Activated T-helper 17 cell treated with anti-CD3 and anti-CD28 coated beads, Interleukin-2, amount 50 U/mL, for 72 hours (primary cell): ENCODE measurements at regions not wholly inside any gene's neighbourhood (a gene's known extent, or its start where the extent isn't known, plus 50 kb on each side); places are given as distances from the start of the nearest gene placed in this dataset.

Source experiments
- ATAC-seq: fragments of 150-1000 bp; cut with Tn5 transposase; replicated peaks from 2 replicates; pipeline ENCODE4 v1.10.0; 2021; ENCODE audit warnings: mild to moderate bottlenecking, moderate library complexity
- H3K27ac Mint-ChIP-seq: one replicate; pipeline ENCODE4 v1.8.0; 2022; ENCODE audit warnings: mixed read lengths
- H3K27me3 Mint-ChIP-seq: one replicate; pipeline ENCODE4 v1.8.0; 2022; ENCODE audit warnings: mixed read lengths
- H3K36me3 Mint-ChIP-seq: one replicate; pipeline ENCODE4 v1.8.0; 2022; ENCODE audit warnings: low read depth, mild to moderate bottlenecking, mixed read lengths
- H3K4me1 Mint-ChIP-seq: one replicate; pipeline ENCODE4 v1.8.0; 2022; ENCODE audit warnings: mixed read lengths
- H3K4me3 Mint-ChIP-seq: one replicate; pipeline ENCODE4 v1.8.0; 2022; ENCODE audit warnings: mild to moderate bottlenecking, mixed read lengths
- H3K9me3 Mint-ChIP-seq: one replicate; pipeline ENCODE4 v1.8.0; 2022; ENCODE audit warnings: mixed read lengths

DNA sequence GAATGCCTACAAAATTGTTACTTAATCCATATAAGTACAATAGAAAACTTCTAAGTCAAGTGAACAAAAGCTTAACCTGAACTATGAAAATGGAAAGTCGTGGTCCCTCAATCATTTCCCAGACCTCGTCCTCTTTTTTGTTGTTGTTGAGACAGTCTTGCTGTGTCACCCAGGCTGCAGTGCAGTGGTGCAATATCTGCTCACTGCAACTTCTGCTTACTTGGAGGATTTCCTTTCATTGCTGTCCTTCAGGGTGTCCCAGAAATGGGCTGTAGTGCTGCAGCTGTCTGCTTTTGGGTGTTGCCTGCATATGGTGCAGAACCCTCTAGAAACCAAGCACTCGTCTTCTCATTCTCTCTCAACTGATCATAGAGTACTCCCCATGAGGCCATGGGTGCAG, 75.0 kb upstream of the IL2 start:
- H3K4me3 Mint-ChIP-seq: no peak overlapping the region
- ATAC-seq: no peak
- H3K9me3 Mint-ChIP-seq: no peaks in the 10 kb centered on the region
- no peaks in the 10 kb centered on the region for H3K36me3 Mint-ChIP-seq
- no peaks in the 10 kb centered on the region for H3K27me3 Mint-ChIP-seq
- H3K27ac Mint-ChIP-seq: no peak overlapping the region
- peaks cover 7% of the 10 kb centered on the region for H3K4me1 Mint-ChIP-seq

DNA sequence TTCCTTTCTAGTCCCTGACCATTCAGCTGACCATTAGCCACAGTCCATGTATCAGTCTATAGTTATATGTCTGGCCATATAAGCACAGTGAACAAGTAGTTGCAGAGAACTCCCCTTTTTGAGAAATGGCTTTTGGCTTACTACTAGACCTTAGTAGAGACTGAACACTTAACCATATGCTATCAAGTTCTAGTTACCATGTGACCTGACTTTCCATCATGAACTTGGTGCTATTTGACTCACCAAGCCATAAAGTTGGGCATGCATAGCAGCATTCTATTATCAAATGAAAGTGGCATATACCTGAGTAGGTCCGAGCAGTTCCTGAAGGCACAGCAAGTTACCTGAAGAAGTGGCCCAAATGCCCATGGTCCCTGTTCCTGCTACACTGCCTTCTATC, 74.5 kb upstream of the IL2 start:
- no peaks in the 10 kb centered on the region for H3K9me3 Mint-ChIP-seq

DNA sequence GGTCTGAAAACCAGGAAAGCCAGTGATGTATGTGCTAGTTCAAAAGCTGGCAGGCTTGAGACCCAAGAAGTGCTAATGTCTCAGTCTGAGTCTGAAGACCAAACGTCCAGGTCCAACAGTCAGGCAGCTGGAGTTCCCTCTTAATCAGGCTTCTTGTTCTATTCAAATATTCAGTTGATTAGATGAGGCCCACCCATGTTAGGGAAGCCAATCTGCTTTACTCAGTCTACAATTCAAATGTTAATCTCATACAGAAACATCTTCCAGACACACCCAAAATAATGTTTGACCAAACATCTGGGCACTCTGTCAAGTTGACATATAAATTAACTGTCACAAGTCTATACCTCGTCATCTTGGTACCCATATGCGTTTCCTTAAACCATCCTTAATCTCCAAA, 72.4 kb upstream of the IL2 start:
- no peak for ATAC-seq
- H3K27ac Mint-ChIP-seq: no peak overlapping the region

More for the DNA sequence above, 74.5 kb upstream of the IL2 start:
- Mint-ChIP-seq H3K36me3 (no peaks in the 10 kb centered on the region), H3K4me3 (no peak overlapping the region), H3K4me1 (peaks cover 7% of the 10 kb centered on the region), H3K27ac (no peak overlapping the region), H3K27me3 (no peaks in the 10 kb centered on the region)
- ATAC-seq: no peak

DNA sequence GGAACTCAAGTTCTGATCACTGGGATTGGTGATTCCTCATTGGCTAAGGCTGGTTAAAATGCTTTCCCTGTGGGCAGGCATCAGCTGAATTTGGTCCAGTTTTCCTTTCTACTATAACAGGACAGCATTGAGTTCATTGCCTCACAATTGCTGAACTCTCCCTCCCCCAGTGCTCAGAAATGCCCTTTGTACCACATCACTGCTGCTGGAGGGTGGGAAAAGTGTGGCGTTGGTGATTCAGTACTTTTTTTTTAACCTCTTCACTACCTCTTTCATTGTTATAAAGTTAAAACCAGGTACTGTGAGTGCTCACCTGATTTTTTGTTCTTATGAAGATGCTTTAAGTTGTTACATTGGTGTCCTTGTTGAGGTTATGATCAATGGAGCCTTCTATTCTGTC, 69.3 kb upstream of the IL2 start:
- no peak for ATAC-seq
- Mint-ChIP-seq H3K36me3 (no peaks in the 10 kb centered on the region), H3K4me3 (no peak overlapping the region), H3K27me3 (no peaks in the 10 kb centered on the region), H3K9me3 (peaks cover 20% of the 10 kb centered on the region), H3K4me1 (no peaks in the 10 kb centered on the region), H3K27ac (no peak overlapping the region)

More for the DNA sequence above, 72.4 kb upstream of the IL2 start:
- no peaks in the 10 kb centered on the region for H3K36me3 Mint-ChIP-seq
- no peaks in the 10 kb centered on the region for H3K4me1 Mint-ChIP-seq
- no peak overlapping the region for H3K4me3 Mint-ChIP-seq
- peaks cover 10% of the 10 kb centered on the region for H3K9me3 Mint-ChIP-seq
- H3K27me3 Mint-ChIP-seq: no peaks in the 10 kb centered on the region

DNA sequence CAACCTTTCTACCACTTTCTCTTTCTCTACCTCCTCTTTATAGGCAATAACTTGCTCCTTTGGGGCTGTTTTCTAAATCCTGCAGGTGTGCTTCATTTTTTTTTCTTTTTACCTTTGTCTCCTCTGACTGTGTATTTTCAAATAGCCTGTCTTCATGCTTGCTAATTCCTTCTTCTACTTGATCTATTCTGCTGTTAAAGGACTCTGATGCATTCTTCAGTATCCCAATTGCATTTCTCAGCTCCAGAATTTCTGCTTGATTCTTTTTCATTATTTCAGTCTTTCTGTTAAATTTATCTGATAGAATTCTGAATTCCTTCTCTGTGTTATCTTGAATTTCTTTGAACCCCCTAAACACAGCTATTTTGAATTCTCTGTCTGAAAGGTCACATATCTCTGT, 67.7 kb upstream of the IL2 start:
- no peak overlapping the region for H3K27ac Mint-ChIP-seq
- peaks cover 30% of the 10 kb centered on the region for H3K9me3 Mint-ChIP-seq
- H3K4me3 Mint-ChIP-seq: no peak overlapping the region
- no peak for ATAC-seq
- no peaks in the 10 kb centered on the region for H3K4me1 Mint-ChIP-seq
- no peaks in the 10 kb centered on the region for H3K36me3 Mint-ChIP-seq
- no peaks in the 10 kb centered on the region for H3K27me3 Mint-ChIP-seq

DNA sequence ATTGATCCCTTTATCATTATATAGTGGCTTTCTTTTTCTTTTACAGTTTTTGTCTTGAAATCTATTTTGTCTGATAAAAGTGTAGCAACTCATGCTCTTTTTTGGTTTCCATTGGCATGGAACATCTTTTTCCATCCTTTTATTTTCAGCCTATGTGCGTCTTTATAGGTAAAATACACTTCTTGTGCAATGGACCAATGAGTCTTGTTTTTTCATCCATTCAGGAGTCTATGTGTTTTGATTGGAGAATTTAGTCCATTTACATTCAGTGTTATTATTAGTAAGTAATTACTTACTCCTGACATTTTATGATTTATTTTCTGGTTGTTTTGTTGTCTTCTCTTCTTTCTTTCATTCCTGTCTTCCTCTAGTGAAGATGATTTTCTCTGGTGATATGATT, 66.4 kb upstream of the IL2 start:
- no peaks in the 10 kb centered on the region for H3K4me1 Mint-ChIP-seq
- peaks cover 33% of the 10 kb centered on the region for H3K9me3 Mint-ChIP-seq
- no peaks in the 10 kb centered on the region for H3K27me3 Mint-ChIP-seq
- no peak for ATAC-seq
- no peak overlapping the region for H3K27ac Mint-ChIP-seq
- no peak overlapping the region for H3K4me3 Mint-ChIP-seq
- no peaks in the 10 kb centered on the region for H3K36me3 Mint-ChIP-seq

DNA sequence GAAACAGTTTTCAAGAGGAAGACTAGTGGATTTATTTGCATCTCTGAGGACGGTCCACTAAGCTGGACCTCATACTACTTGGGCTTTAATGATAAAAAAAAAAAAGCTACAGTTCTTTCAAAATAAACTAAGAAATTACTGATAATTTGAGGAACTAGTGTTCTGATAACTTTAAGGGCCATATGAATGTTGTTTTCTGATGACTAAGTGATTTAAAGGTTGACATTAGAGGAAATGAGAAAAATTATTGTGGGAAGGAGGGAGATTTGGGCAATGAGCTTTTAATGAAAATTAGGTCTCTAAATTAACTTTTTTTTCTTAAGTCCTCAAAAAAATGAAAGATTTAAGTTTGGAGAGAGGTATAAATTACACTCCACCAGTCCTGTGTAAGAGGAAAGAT, 60.8 kb upstream of the IL2 start:
- Mint-ChIP-seq H3K4me3 (no peak overlapping the region), H3K36me3 (no peaks in the 10 kb centered on the region), H3K27ac (no peak overlapping the region), H3K9me3 (peaks cover 13% of the 10 kb centered on the region), H3K27me3 (no peaks in the 10 kb centered on the region), H3K4me1 (peaks cover 14% of the 10 kb centered on the region)
- ATAC-seq: no peak

DNA sequence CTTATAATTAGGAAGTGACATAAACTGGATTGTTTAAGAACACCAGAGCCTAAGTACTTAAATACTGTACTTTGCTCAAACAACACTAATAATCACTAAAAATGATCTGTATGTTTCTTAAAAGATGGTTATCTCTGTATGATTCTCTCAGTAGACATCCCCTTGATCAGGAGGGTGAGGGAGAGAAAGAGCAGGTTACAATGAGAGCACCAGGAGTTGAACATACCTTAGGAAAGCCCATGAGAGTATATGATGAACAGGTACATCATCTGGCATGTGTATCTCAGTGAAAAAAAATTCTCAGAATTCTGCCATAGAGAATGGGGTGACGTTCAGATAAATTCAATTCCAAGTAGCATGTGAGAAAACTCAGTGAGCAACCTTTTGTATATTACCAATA, 59.9 kb upstream of the IL2 start:
- Mint-ChIP-seq H3K27me3 (no peaks in the 10 kb centered on the region), H3K27ac (no peak overlapping the region), H3K4me1 (peaks cover 20% of the 10 kb centered on the region), H3K9me3 (peaks cover 13% of the 10 kb centered on the region), H3K4me3 (no peak overlapping the region), H3K36me3 (no peaks in the 10 kb centered on the region)
- ATAC-seq: no peak

DNA sequence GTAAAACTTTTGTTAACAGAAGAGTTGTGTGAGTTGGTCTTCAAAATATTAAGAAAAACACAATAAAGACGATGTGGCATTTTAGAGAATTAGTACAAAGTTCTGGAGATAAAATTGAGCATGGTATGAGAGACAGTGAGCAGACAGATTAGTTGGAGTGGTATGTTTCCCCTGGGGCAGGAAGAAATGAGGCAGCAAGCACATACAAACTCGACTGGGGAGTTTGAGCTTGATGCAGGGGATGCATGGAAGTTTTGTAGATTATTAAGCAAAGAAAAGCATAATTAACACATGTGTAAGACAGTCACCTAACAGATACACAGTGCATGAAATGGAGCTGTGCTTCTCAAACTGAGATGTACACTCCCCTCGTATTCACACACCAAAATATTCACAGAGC, 58.1 kb upstream of the IL2 start:
- H3K36me3 Mint-ChIP-seq: no peaks in the 10 kb centered on the region
- no peak for ATAC-seq
- H3K4me1 Mint-ChIP-seq: peaks cover 20% of the 10 kb centered on the region
- H3K9me3 Mint-ChIP-seq: peaks cover 7% of the 10 kb centered on the region
- H3K4me3 Mint-ChIP-seq: peak overlapping the region; percentile 44
- H3K27ac Mint-ChIP-seq: peak overlapping the region; percentile 25
- no peaks in the 10 kb centered on the region for H3K27me3 Mint-ChIP-seq

DNA sequence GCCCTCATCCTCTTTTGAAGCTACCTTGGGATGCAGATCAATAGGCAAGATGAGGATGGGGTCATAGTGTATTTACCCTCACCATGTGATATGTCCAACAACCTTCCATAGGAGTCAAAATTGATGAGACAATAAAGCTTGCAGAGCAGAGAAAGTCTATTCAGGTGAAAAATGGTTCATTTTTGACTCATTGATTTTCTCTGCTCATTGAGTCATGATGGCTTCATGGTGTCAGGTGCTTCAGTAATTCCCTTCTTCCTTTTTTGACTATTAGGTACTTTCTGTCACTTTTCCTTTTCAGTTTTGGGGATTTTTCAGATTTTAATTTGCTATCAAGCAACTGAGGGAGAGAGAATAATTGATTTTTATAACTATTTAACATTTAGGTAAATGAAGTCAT, 55.9 kb upstream of the IL2 start:
- Mint-ChIP-seq H3K36me3 (no peaks in the 10 kb centered on the region), H3K4me1 (peaks cover 28% of the 10 kb centered on the region), H3K27ac (peak overlapping the region; percentile 58), H3K4me3 (peak overlapping the region; percentile 37), H3K27me3 (no peaks in the 10 kb centered on the region), H3K9me3 (no peaks in the 10 kb centered on the region)
- peak; percentile 60 for ATAC-seq

DNA sequence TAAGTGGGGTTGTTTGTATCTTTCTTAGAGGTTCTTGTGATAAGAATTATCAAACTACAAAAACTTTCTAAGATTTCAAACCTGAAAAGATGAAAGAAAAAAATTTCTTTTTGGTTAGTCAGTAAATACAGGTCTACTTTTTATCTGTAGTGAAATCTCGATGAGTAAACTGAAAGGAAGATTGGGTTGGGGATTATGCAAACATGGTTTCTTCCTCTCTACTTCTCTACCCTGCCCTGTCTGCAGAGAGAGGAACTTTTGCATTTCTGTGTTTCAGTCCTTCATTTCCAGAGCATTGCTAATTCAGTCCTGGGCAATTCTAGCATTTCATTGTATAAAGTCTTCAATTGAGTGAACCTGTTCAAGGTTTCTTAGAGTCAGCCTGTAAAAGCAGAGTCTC, 51.6 kb upstream of the IL2 start:
- peak overlapping the region; percentile 94 for H3K27ac Mint-ChIP-seq
- no peaks in the 10 kb centered on the region for H3K36me3 Mint-ChIP-seq
- no peaks in the 10 kb centered on the region for H3K9me3 Mint-ChIP-seq
- peak; percentile 82 for ATAC-seq
- H3K4me1 Mint-ChIP-seq: peaks cover 31% of the 10 kb centered on the region
- H3K27me3 Mint-ChIP-seq: no peaks in the 10 kb centered on the region
- H3K4me3 Mint-ChIP-seq: peak overlapping the region; percentile 72
